ENCODE measurements at regions not wholly inside any gene's neighbourhood (a gene's known extent, or its start where the extent isn't known, plus 50 kb on each side); places are given as distances from the start of the nearest gene placed in this dataset.

DNA sequence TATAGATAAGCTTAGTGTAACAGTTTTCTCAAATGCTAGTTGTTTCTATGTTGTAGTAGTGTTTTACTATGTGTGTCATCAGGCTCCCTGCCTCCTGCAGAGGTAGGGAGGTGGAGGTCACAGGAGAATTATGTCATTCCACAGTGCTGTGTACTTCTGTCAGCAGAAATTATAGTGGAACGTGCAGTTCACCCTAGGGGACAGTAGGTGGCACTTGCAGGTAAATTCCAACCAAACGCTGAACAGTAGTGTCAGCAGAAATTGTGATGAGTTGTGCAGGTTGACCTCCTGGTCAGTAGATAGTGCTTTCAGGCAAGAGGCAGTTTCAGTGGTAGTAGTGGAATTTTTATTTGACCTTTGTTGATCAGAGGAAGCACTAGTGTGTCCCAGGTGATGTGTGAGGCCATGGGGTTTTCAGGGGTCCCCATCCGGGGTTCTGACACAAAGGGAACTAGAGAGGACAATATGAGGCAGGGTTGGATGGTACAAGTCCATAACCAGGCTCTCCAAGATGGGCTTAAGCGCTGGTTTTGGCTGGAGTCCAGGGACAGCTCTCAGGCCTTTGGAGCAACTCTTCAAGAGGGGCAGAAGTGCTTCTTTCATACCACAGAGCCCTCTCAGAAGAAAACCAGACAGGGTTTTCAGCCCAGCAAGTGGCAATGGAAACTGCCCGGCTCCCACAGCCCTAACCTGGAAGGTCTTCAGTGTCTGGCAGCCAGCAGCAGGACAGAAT lies 402.9 kb downstream of the CYLC2 start:
- TF ChIP-seq ZNF558 (tag by site-specific recombination; IDR thresholded peaks at IDR 0.05) (no peak), ZNF16 (tag by site-specific recombination; IDR thresholded peaks at IDR 0.05; ENCODE audit: low read depth) (no peak), ZNF549 (tag by site-specific recombination; IDR thresholded peaks at IDR 0.05) (no peak), ZNF302 (tag by site-specific recombination; IDR thresholded peaks at IDR 0.05; ENCODE audit: low read depth) (no peak), ZNF768 (tag by site-specific recombination; IDR thresholded peaks at IDR 0.05) (no peak), ZNF335 (tag by site-specific recombination; conservative IDR thresholded peaks at IDR 0.05) (no peak), ZNF548 (tag by site-specific recombination; IDR thresholded peaks at IDR 0.05) (no peak)
- TF ChIP-seq, protein P1, sequence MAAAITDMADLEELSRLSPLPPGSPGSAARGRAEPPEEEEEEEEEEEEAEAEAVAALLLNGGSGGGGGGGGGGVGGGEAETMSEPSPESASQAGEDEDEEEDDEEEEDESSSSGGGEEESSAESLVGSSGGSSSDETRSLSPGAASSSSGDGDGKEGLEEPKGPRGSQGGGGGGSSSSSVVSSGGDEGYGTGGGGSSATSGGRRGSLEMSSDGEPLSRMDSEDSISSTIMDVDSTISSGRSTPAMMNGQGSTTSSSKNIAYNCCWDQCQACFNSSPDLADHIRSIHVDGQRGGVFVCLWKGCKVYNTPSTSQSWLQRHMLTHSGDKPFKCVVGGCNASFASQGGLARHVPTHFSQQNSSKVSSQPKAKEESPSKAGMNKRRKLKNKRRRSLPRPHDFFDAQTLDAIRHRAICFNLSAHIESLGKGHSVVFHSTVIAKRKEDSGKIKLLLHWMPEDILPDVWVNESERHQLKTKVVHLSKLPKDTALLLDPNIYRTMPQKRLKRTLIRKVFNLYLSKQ (tag by site-specific recombination; IDR thresholded peaks at IDR 0.05; ENCODE audit: borderline replicate concordance): no peak
- TF ChIP-seq, protein P2, sequence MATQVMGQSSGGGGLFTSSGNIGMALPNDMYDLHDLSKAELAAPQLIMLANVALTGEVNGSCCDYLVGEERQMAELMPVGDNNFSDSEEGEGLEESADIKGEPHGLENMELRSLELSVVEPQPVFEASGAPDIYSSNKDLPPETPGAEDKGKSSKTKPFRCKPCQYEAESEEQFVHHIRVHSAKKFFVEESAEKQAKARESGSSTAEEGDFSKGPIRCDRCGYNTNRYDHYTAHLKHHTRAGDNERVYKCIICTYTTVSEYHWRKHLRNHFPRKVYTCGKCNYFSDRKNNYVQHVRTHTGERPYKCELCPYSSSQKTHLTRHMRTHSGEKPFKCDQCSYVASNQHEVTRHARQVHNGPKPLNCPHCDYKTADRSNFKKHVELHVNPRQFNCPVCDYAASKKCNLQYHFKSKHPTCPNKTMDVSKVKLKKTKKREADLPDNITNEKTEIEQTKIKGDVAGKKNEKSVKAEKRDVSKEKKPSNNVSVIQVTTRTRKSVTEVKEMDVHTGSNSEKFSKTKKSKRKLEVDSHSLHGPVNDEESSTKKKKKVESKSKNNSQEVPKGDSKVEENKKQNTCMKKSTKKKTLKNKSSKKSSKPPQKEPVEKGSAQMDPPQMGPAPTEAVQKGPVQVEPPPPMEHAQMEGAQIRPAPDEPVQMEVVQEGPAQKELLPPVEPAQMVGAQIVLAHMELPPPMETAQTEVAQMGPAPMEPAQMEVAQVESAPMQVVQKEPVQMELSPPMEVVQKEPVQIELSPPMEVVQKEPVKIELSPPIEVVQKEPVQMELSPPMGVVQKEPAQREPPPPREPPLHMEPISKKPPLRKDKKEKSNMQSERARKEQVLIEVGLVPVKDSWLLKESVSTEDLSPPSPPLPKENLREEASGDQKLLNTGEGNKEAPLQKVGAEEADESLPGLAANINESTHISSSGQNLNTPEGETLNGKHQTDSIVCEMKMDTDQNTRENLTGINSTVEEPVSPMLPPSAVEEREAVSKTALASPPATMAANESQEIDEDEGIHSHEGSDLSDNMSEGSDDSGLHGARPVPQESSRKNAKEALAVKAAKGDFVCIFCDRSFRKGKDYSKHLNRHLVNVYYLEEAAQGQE (tag by site-specific recombination; IDR thresholded peaks at IDR 0.05): no peak
- TF ChIP-seq, protein P3, sequence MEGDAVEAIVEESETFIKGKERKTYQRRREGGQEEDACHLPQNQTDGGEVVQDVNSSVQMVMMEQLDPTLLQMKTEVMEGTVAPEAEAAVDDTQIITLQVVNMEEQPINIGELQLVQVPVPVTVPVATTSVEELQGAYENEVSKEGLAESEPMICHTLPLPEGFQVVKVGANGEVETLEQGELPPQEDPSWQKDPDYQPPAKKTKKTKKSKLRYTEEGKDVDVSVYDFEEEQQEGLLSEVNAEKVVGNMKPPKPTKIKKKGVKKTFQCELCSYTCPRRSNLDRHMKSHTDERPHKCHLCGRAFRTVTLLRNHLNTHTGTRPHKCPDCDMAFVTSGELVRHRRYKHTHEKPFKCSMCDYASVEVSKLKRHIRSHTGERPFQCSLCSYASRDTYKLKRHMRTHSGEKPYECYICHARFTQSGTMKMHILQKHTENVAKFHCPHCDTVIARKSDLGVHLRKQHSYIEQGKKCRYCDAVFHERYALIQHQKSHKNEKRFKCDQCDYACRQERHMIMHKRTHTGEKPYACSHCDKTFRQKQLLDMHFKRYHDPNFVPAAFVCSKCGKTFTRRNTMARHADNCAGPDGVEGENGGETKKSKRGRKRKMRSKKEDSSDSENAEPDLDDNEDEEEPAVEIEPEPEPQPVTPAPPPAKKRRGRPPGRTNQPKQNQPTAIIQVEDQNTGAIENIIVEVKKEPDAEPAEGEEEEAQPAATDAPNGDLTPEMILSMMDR (tag by site-specific recombination; IDR thresholded peaks at IDR 0.05): no peak; the same call in 1 of the 2 replicates
